GM23248 (cell line): ENCODE measurements at regions not wholly inside any gene's neighbourhood (a gene's known extent, or its start where the extent isn't known, plus 50 kb on each side); places are given as distances from the start of the nearest gene placed in this dataset.
"Not testable (repeated sequence)": the region's sequence is repeated elsewhere in the genome, so short reads cannot be mapped to it uniquely, and the experiment has no call there.

Experiments
- DNase-seq: peaks from one replicate; pipeline ENCODE4 v3.0.0-alpha.2; 2015
- H2AFZ ChIP-seq: fragments of 200-600 bp; sonication (generic); 2 replicates; pipeline ENCODE4 v1.6.1; 2016; ENCODE audit warnings: antibody characterized with exemption
- H3F3A ChIP-seq: fragments of 200-600 bp; sonication (generic); 2 replicates; pipeline ENCODE4 v1.6.1; 2016; ENCODE audit warnings: mild to moderate bottlenecking, antibody characterized with exemption, mixed run types; ENCODE audit not compliant: insufficient read depth
- H3K27ac ChIP-seq: fragments of 200-600 bp; sonication (generic); 2 replicates; pipeline ENCODE4 v1.5.1; 2016; ENCODE audit warnings: mild to moderate bottlenecking
- H3K27me3 ChIP-seq: fragments of 200-600 bp; sonication (generic); replicated peaks from 2 replicates; pipeline ENCODE4 v1.6.1; 2016; ENCODE audit warnings: mild to moderate bottlenecking; ENCODE audit not compliant: insufficient read depth
- H3K36me3 ChIP-seq: fragments of 200-600 bp; sonication (generic); 2 replicates; pipeline ENCODE4 v1.6.1; 2016; ENCODE audit warnings: low read depth, mild to moderate bottlenecking
- H3K4me1 ChIP-seq: fragments of 200-600 bp; sonication (generic); 2 replicates; pipeline ENCODE4 v1.6.1; 2016; ENCODE audit warnings: mild to moderate bottlenecking; ENCODE audit not compliant: insufficient read depth
- H3K4me2 ChIP-seq: fragments of 200-600 bp; sonication (generic); one replicate; pipeline ENCODE4 v1.6.1; 2016; ENCODE audit warnings: mild to moderate bottlenecking; ENCODE audit not compliant: unreplicated experiment
- H3K4me3 ChIP-seq: fragments of 200-600 bp; sonication (generic); 2 replicates; pipeline ENCODE4 v1.5.1; 2016; ENCODE audit warnings: mild to moderate bottlenecking
- H3K79me2 ChIP-seq: fragments of 200-600 bp; sonication (generic); 2 replicates; pipeline ENCODE4 v1.6.1; 2016; ENCODE audit warnings: mild to moderate bottlenecking; ENCODE audit not compliant: insufficient read depth
- H3K9ac ChIP-seq: fragments of 200-600 bp; sonication (generic); 2 replicates; pipeline ENCODE4 v1.6.1; 2016; ENCODE audit warnings: mild to moderate bottlenecking
- H3K9me2 ChIP-seq: fragments of 200-600 bp; sonication (generic); 2 replicates; pipeline ENCODE4 v1.6.1; 2016; ENCODE audit warnings: mixed run types, mild to moderate bottlenecking, moderate library complexity; ENCODE audit not compliant: insufficient read depth
- H3K9me3 ChIP-seq: fragments of 200-600 bp; sonication (generic); one replicate; pipeline ENCODE4 v1.6.1; 2017; ENCODE audit warnings: low read depth
- H4K20me1 ChIP-seq: fragments of 200-600 bp; sonication (generic); 2 replicates; pipeline ENCODE4 v1.6.0; 2016; ENCODE audit not compliant: insufficient read depth
- EZH2 ChIP-seq: fragments of 200-600 bp; sonication (generic); IDR thresholded peaks from 2 replicates; pipeline ENCODE4 v1.6.1; 2018; ENCODE audit warnings: antibody characterized with exemption, mild to moderate bottlenecking; ENCODE audit not compliant: insufficient read depth, poor library complexity, severe bottlenecking
- EZH2phosphoT487 ChIP-seq: fragments of 200-600 bp; sonication (generic); IDR thresholded peaks from 2 replicates; pipeline ENCODE4 v1.6.1; 2018; ENCODE audit warnings: antibody characterized with exemption, moderate library complexity, mild to moderate bottlenecking, low read depth; ENCODE audit not compliant: insufficient read depth
- WGBS, 2 experiments: methylation state at CpG; one replicate each; pipeline ENCODE4 v1.1.6; 2015 to 2017; ENCODE audit warnings: low lambda C conversion rate in 2 of 2, low coverage in 1 of 2; ENCODE audit errors: missing lambda C conversion rate in 2 of 2; 5-methylcytosine and 5-hydroxymethylcytosine counted together
- in situ Hi-C: fragments of 300-500 bp; cut with MboI; formaldehyde crosslinking; loops from 2 replicates; pipeline ENCODE4 v1.15.0; 2020

DNA sequence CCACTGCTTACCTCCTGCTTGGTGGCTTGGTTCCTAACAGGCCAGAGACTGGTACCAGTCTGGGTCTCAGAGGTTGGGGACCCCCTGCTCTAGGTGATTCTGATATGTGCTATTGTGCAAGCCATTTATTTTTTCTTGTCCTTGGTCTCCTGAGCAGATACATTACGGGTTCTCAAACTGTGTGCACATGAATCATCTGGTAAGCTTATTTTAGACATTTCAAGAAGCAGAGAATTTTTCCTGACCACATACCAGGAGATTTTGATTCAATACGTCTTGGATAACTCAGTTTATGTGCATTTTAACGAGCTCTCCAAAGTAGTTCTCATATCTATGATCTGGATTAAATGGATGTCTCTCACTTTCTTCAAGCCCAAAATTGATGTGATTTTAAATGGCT lies 77.2 kb downstream of the FHIP1A start:
- 33 to 40% methylated on average over 3 of the region's 3 CpGs for WGBS, 2 experiments
- Histone ChIP-seq H3K4me1 (peaks cover 27% of the 10 kb centered on the region), H3K27me3 (no peaks in the 10 kb centered on the region), H3K4me3 (no peak overlapping the region), H3K27ac (no peak overlapping the region), H3K9me2 (no peaks in the 10 kb centered on the region), H3K9me3 (no peaks in the 10 kb centered on the region), H3K36me3 (no peaks in the 10 kb centered on the region), H4K20me1 (no peaks in the 10 kb centered on the region), H3K79me2 (no peaks in the 10 kb centered on the region), H3K9ac (no peak overlapping the region), H2AFZ (peak overlapping the region; percentile 22), H3F3A (peaks cover 4% of the 10 kb centered on the region; the same call in 1 of the 2 replicates), H3K4me2 (peak overlapping the region; percentile 39)
- DNase-seq = peak; percentile 39
- TF ChIP-seq EZH2 (no peak), EZH2phosphoT487 (no peak)
- in situ Hi-C loops = no loop called here

GRCh38 chr4:151488968-151489367 lies 80.0 kb downstream of the FHIP1A start:
- no peaks in the 10 kb centered on the region for H3K27me3 ChIP-seq
- no peak overlapping the region for H3K9ac ChIP-seq
- H3K9me2 ChIP-seq = no peaks in the 10 kb centered on the region
- no peak overlapping the region for H3K27ac ChIP-seq
- no peaks in the 10 kb centered on the region for H3K36me3 ChIP-seq
- H3K9me3 ChIP-seq = no peaks in the 10 kb centered on the region
- H3K4me1 ChIP-seq = peaks cover 27% of the 10 kb centered on the region
- H3K4me2 ChIP-seq = no peak overlapping the region
- TF ChIP-seq EZH2phosphoT487 = no peak
- TF ChIP-seq EZH2 = no peak
- H3K4me3 ChIP-seq = no peak overlapping the region
- peaks cover 4% of the 10 kb centered on the region; the same call in 1 of the 2 replicates for H3F3A ChIP-seq
- WGBS, 2 experiments = 45% methylated on average over 3 of the region's 3 CpGs
- no peaks in the 10 kb centered on the region for H4K20me1 ChIP-seq
- H3K79me2 ChIP-seq = no peaks in the 10 kb centered on the region
- H2AFZ ChIP-seq = no peak overlapping the region
- in situ Hi-C loops = no loop called here
- no peak for DNase-seq

GRCh38 chr4:151489462-151490203 lies 80.7 kb downstream of the FHIP1A start:
- in situ Hi-C loops = no loop called here
- H3K4me1 ChIP-seq = peaks cover 20% of the 10 kb centered on the region
- H3K9me3 ChIP-seq = no peaks in the 10 kb centered on the region

DNA sequence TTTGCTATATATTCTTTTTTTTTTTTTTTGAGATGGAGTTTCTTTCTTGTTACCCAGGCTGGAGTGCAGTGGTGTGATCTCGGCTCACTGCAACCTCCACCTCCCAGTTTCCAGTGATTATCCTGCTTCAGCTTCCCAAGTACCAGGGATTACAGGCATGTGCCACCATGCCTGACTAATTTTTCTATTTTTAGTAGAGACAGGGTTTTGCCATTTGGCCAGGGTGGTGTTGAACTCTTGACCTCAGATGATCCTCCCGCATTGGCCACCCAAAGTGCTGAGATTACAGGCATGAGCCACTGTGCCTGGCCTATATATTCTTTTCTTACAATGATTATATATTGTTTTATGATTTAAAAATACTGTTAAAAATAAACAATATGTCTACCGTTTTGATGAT lies 86.6 kb downstream of the FHIP1A start:
- H4K20me1 ChIP-seq, H3F3A ChIP-seq, H3K27ac ChIP-seq, DNase-seq, H3K4me2 ChIP-seq, H3K36me3 ChIP-seq, H3K27me3 ChIP-seq, H3K79me2 ChIP-seq, H2AFZ ChIP-seq, H3K4me3 ChIP-seq, H3K9ac ChIP-seq, in situ Hi-C loops, H3K9me2 ChIP-seq, H3K9me3 ChIP-seq, H3K4me1 ChIP-seq: not testable (repeated sequence)
- WGBS, 2 experiments = 65 to 69% methylated on average over 3 of the region's 3 CpGs

More at GRCh38 chr4:151489462-151490203, 80.7 kb downstream of the FHIP1A start:
- Histone ChIP-seq H3K4me2 (no peak overlapping the region), H3K27ac (no peak overlapping the region), H3K36me3 (no peaks in the 10 kb centered on the region), H4K20me1 (no peaks in the 10 kb centered on the region), H3K27me3 (no peaks in the 10 kb centered on the region), H3K4me3 (no peak overlapping the region), H3F3A (peaks cover 4% of the 10 kb centered on the region; the same call in 1 of the 2 replicates), H2AFZ (no peak overlapping the region), H3K9me2 (no peaks in the 10 kb centered on the region), H3K9ac (no peak overlapping the region), H3K79me2 (no peaks in the 10 kb centered on the region)
- no peak for TF ChIP-seq EZH2
- TF ChIP-seq EZH2phosphoT487 = no peak
- DNase-seq = no peak
- WGBS, 2 experiments = 75 to 78% methylated on average over 9 of the region's 9 CpGs

GRCh38 chr4:151511548-151511947 lies 102.6 kb downstream of the FHIP1A start:
- H4K20me1 ChIP-seq, H3K4me3 ChIP-seq, H3K27ac ChIP-seq, H3K9me3 ChIP-seq, H2AFZ ChIP-seq, in situ Hi-C loops, H3K79me2 ChIP-seq, H3K27me3 ChIP-seq, H3K4me1 ChIP-seq, DNase-seq, H3K36me3 ChIP-seq, H3K9me2 ChIP-seq, H3K9ac ChIP-seq, H3K4me2 ChIP-seq, H3F3A ChIP-seq: not testable (repeated sequence)
- 69 to 82% methylated on average over 11 of the region's 11 CpGs for WGBS, 2 experiments
